ENCODE measurements at regions not wholly inside any gene's neighbourhood (a gene's known extent, or its start where the extent isn't known, plus 50 kb on each side); places are given as distances from the start of the nearest gene placed in this dataset.

DNA sequence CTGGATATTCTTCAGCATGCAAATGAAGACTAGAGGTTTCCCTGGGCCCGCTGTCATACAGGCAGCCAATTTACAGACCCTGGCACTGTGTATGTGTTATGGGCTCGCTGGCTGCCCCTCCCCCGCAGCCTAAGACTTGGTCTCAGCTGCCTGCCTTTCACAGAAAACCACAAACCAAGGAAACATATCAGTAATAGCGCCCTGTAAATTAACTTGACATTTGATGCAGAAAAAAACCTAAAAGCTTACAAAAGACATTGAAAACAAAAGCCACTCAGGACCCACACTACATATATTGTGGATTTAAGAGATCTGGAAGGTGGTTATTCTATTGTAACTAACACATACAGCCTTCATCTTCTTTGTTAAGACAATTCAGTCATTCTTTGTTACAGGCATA is 287.0 kb upstream of the TMEM161B start:
- TF ChIP-seq, protein P1, sequence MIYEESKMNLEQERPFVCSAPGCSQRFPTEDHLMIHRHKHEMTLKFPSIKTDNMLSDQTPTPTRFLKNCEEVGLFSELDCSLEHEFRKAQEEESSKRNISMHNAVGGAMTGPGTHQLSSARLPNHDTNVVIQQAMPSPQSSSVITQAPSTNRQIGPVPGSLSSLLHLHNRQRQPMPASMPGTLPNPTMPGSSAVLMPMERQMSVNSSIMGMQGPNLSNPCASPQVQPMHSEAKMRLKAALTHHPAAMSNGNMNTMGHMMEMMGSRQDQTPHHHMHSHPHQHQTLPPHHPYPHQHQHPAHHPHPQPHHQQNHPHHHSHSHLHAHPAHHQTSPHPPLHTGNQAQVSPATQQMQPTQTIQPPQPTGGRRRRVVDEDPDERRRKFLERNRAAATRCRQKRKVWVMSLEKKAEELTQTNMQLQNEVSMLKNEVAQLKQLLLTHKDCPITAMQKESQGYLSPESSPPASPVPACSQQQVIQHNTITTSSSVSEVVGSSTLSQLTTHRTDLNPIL (CRISPR knock-in tag; IDR thresholded peaks at IDR 0.05; ENCODE audit: low read depth), result no peak
- TF ChIP-seq ZNF70 (CRISPR knock-in tag; IDR thresholded peaks at IDR 0.05) (no peak), RARB (CRISPR knock-in tag; IDR thresholded peaks at IDR 0.05) (no peak), ESRRG (CRISPR knock-in tag; IDR thresholded peaks at IDR 0.05) (no peak), TCF4 (CRISPR knock-in tag; IDR thresholded peaks at IDR 0.05; ENCODE audit: borderline replicate concordance) (no peak), ZFP30 (CRISPR knock-in tag; IDR thresholded peaks at IDR 0.05) (no peak), ZFP3 (CRISPR knock-in tag; IDR thresholded peaks at IDR 0.05) (no peak), TOX (CRISPR knock-in tag; IDR thresholded peaks at IDR 0.05; ENCODE audit: borderline replicate concordance) (no peak), SNAI2 (CRISPR knock-in tag; IDR thresholded peaks at IDR 0.05) (no peak)
- TF ChIP-seq, protein P2, sequence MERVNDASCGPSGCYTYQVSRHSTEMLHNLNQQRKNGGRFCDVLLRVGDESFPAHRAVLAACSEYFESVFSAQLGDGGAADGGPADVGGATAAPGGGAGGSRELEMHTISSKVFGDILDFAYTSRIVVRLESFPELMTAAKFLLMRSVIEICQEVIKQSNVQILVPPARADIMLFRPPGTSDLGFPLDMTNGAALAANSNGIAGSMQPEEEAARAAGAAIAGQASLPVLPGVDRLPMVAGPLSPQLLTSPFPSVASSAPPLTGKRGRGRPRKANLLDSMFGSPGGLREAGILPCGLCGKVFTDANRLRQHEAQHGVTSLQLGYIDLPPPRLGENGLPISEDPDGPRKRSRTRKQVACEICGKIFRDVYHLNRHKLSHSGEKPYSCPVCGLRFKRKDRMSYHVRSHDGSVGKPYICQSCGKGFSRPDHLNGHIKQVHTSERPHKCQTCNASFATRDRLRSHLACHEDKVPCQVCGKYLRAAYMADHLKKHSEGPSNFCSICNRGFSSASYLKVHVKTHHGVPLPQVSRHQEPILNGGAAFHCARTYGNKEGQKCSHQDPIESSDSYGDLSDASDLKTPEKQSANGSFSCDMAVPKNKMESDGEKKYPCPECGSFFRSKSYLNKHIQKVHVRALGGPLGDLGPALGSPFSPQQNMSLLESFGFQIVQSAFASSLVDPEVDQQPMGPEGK (CRISPR knock-in tag; IDR thresholded peaks at IDR 0.05; ENCODE audit: borderline replicate concordance), result no peak
- TF ChIP-seq, protein P3, sequence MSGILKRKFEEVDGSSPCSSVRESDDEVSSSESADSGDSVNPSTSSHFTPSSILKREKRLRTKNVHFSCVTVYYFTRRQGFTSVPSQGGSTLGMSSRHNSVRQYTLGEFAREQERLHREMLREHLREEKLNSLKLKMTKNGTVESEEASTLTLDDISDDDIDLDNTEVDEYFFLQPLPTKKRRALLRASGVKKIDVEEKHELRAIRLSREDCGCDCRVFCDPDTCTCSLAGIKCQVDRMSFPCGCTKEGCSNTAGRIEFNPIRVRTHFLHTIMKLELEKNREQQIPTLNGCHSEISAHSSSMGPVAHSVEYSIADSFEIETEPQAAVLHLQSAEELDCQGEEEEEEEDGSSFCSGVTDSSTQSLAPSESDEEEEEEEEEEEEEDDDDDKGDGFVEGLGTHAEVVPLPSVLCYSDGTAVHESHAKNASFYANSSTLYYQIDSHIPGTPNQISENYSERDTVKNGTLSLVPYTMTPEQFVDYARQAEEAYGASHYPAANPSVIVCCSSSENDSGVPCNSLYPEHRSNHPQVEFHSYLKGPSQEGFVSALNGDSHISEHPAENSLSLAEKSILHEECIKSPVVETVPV (CRISPR knock-in tag; IDR thresholded peaks at IDR 0.05), result no peak
